Heart right ventricle (tissue), 16 donors: ENCODE measurements at regions not wholly inside any gene's neighbourhood (a gene's known extent, or its start where the extent isn't known, plus 50 kb on each side); places are given as distances from the start of the nearest gene placed in this dataset.
"Not testable (repeated sequence)": the region's sequence is repeated elsewhere in the genome, so short reads cannot be mapped to it uniquely, and the experiment has no call there.

ENCODE experiments used
- ATAC-seq, 8 donors: fragments of 200-7000 bp; cut with Tn5 transposase; one replicate each; pipeline ENCODE4 v1.9.1; 2020; ENCODE audit warnings: mild to moderate bottlenecking in 8 of 8, moderate library complexity in 8 of 8, moderate number of reproducible peaks in 1 of 8
- DNase-seq, 2 donors: peaks; one replicate each; pipeline ENCODE4 v3.0.0-alpha.2; 2020
- H3K27ac ChIP-seq, 10 donors: fragments of 200-600 bp; sonication (generic) in 2 of 10; one replicate each; pipeline versions ENCODE4 v1.5.0 to v1.8.0; 2020 to 2022; ENCODE audit warnings: mild to moderate bottlenecking in 3 of 10
- H3K27me3 ChIP-seq, 7 donors: fragments of 200-600 bp; one replicate each; pipeline ENCODE4 v1.8.0; 2021 to 2022; ENCODE audit warnings: mild to moderate bottlenecking in 2 of 7
- H3K36me3 ChIP-seq, 9 donors: fragments of 200-600 bp; sonication (generic) in 1 of 9; one replicate each; pipeline versions ENCODE4 v1.5.0 to v1.8.0; 2020 to 2022; ENCODE audit warnings: mild to moderate bottlenecking in 2 of 9
- H3K4me1 ChIP-seq, 9 donors: fragments of 200-600 bp; sonication (generic) in 1 of 9; one replicate each; pipeline versions ENCODE4 v1.5.0 to v1.8.0; 2020 to 2022; ENCODE audit warnings: mild to moderate bottlenecking in 4 of 9
- H3K4me3 ChIP-seq, 10 donors: fragments of 200-600 bp; sonication (generic) in 2 of 10; one replicate each; pipeline versions ENCODE4 v1.5.0 to v1.8.0; 2020 to 2022; ENCODE audit warnings: mild to moderate bottlenecking in 7 of 10, moderate library complexity in 2 of 10
- H3K9me3 ChIP-seq, 11 donors: fragments of 200-600 bp in 10 of 11; sonication (generic) in 2 of 11; one replicate each; pipeline versions ENCODE4 v1.5.0 to v1.8.0; 2013 to 2022; ENCODE audit warnings: mild to moderate bottlenecking in 2 of 11, control low read depth in 1 of 11, moderate library complexity in 1 of 11
- CTCF ChIP-seq, 9 donors: fragments of 200-600 bp; sonication (generic) in 2 of 9; IDR thresholded peaks; one replicate each; pipeline versions ENCODE4 v1.5.0 to v1.8.0; 2021 to 2022; ENCODE audit warnings: antibody characterized with exemption in 9 of 9, mild to moderate bottlenecking in 5 of 9, moderate library complexity in 1 of 9
- WGBS, 2 donors: extraction: QIAGEN DNeasy Blood & Tissue Kit; methylation state at CpG; one replicate each; pipeline ENCODE4 v1.1.7; 2013; ENCODE audit warnings: inconsistent platforms in 1 of 2; 5-methylcytosine and 5-hydroxymethylcytosine counted together
- intact Hi-C, 10 donors: fragments of 100-400 bp; cut with DNase I; formaldehyde crosslinking; loops; one replicate each; pipeline versions ENCODE4 v1.11.1 to v1.14.2; 2022
- donor health status: Arrhythmogenic right ventricular cardiomyopathy.
- donor health status: ischemic (EF 13 %, LVEDD 7.1; RV severe dilation, severe dysfunction).
- donor health status: healthy with polysubstance abuse.
- donor health status: DM: no; HTN: yes; CAD: no.
- donor health status: DM: no; HTN: no; CAD: no.
- donor health status: ischemic (EF 25% LVEDD 6.9; RV normal size, moderate dysfunction).
- donor health status: ischemic (EF 25% LVEDD 5.7; RV mildly dilated, moderate dysfunction).
- donor health status: healthy.
- donor health status: DM: yes; HTN: yes; CAD: no.
- donor health status: Ischemic cardiomyopathy.
- donor health status: ischemic (EF 35%, LVEDD 5.7; RV mildly dilated, moderate dysfunction).
- donor health status: nonischemic (EF 11% LVEDD 7.7; RV severe dilation, severe dysfunction).
- donor health status: DM: yes; HTN: yes; CAD: no.
- donor health status: PGD.
- donor health status: ischemic (EF 29% LVEDD 5.4; RV normal size, mild dysfunction).
- donor health status: nonischemic (EF 23%, LVEDD 6.1; RV moderate dilation, normal function).

GRCh38 chr7:6955990-6956566 lies 130.0 kb upstream of the CCZ1B start:
- H3K4me3 ChIP-seq, H3K27me3 ChIP-seq, H3K27ac ChIP-seq, ATAC-seq, H3K9me3 ChIP-seq, intact Hi-C loops, H3K4me1 ChIP-seq, H3K36me3 ChIP-seq, DNase-seq: not testable (repeated sequence)
- 51 to 60% methylated on average over 12 of the region's 12 CpGs for WGBS, 2 donors

GRCh38 chr7:6958371-6958770 lies 132.3 kb upstream of the CCZ1B start:
- H3K27me3 ChIP-seq, ATAC-seq, H3K4me1 ChIP-seq, H3K36me3 ChIP-seq, intact Hi-C loops, H3K4me3 ChIP-seq, DNase-seq, H3K9me3 ChIP-seq, H3K27ac ChIP-seq: not testable (repeated sequence)
- 91 to 93% methylated on average over 15 of the region's 15 CpGs for WGBS, 2 donors

- not testable (repeated sequence) for H3K9me3 ChIP-seq, DNase-seq, H3K36me3 ChIP-seq, H3K27me3 ChIP-seq, H3K4me1 ChIP-seq, H3K4me3 ChIP-seq, H3K27ac ChIP-seq, ATAC-seq
- intact Hi-C loops, result loop anchor here in 3 of 10 donors (10.0 kb wide), 3 partner anchors 455 to 585 kb away; partner anchors contain the start of gene COL28A1 (in 1 of the 3)
- WGBS, 2 donors, result 51 to 80% methylated on average over 4 of the region's 4 CpGs
These were observed 133.9 kb upstream of the CCZ1B start for GRCh38 chr7:6959942-6960341.

- not testable (repeated sequence) for DNase-seq, H3K36me3 ChIP-seq, ATAC-seq, H3K27me3 ChIP-seq, H3K9me3 ChIP-seq, H3K4me1 ChIP-seq, H3K4me3 ChIP-seq, H3K27ac ChIP-seq
- intact Hi-C loops, result loop anchor here in 3 of 10 donors (10.0 kb wide), 3 partner anchors 452 to 582 kb away; partner anchors contain the start of gene COL28A1 (in 1 of the 3)
- WGBS, 2 donors, result 79 to 83% methylated on average over 7 to 8 of the region's 8 CpGs
These were observed 136.8 kb upstream of the CCZ1B start for GRCh38 chr7:6962871-6963270.

- peak in 8 of 9 donors; percentile 8 to 52 (median 40) for TF ChIP-seq CTCF (IDR thresholded peaks at IDR 0.05)
- not testable (repeated sequence) for H3K27ac ChIP-seq, H3K4me1 ChIP-seq, H3K4me3 ChIP-seq, H3K27me3 ChIP-seq, H3K36me3 ChIP-seq, H3K9me3 ChIP-seq, ATAC-seq
- 33% methylated on average over 6 of the region's 6 CpGs for WGBS, 2 donors
- peak; percentile 21 to 27 for DNase-seq
- intact Hi-C loops, result loop anchor here in 4 of 10 donors (5.0 to 10.0 kb wide), 4 partner anchors 450 to 580 kb away; partner anchors contain the start of gene COL28A1 (in 1 of the 4)
These were observed 139.0 kb upstream of the CCZ1B start for GRCh38 chr7:6965051-6965450.

DNA sequence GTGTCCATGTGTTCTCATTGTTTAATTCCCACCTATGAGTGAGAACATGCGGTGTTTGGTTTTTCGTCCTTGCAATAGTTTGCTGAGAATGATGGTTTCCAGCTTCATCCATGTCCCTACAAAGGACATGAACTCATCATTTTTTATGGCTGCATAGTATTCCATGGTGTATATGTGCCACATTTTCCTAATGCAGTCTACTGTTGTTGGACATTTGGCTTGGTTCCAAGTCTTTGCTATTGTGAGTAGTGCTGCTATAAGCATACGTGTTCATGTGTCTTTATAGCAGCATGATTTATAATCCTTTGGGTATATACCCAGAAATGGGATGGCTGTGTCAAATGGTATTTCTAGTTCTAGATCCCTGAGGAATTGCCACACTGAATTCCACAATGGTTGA lies 144.1 kb upstream of the CCZ1B start:
- intact Hi-C loops, ATAC-seq, H3K4me1 ChIP-seq, H3K4me3 ChIP-seq, H3K36me3 ChIP-seq, H3K9me3 ChIP-seq, DNase-seq, H3K27me3 ChIP-seq, H3K27ac ChIP-seq: not testable (repeated sequence)
- WGBS, 2 donors, result 82 to 90% methylated on average over 1 to 3 of the region's 3 CpGs

DNA sequence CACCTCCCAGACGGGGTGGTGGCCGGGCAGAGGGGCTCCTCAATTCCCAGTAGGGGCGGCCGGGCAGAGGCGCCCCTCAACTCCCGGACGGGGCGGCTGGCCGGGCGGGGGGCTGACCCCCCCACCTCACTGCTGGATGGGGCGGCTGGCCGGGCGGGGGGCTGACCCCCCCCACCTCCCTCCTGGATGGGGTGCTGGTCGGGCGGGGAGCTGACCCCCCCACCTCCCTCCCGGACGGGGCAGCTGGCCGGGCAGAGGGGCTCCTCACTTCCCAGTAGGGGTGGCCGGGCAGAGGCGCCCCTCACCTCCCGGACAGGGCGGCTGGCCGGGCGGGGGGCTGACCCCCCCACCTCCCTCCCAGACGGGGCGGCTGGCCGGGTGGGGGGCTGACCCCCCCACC lies 148.8 kb upstream of the CCZ1B start:
- H3K9me3 ChIP-seq, H3K4me1 ChIP-seq, H3K27me3 ChIP-seq, H3K27ac ChIP-seq, H3K36me3 ChIP-seq, DNase-seq, H3K4me3 ChIP-seq, intact Hi-C loops, ATAC-seq: not testable (repeated sequence)
- WGBS, 2 donors, result 92 to 96% methylated on average over 15 to 20 of the region's 27 CpGs

DNA sequence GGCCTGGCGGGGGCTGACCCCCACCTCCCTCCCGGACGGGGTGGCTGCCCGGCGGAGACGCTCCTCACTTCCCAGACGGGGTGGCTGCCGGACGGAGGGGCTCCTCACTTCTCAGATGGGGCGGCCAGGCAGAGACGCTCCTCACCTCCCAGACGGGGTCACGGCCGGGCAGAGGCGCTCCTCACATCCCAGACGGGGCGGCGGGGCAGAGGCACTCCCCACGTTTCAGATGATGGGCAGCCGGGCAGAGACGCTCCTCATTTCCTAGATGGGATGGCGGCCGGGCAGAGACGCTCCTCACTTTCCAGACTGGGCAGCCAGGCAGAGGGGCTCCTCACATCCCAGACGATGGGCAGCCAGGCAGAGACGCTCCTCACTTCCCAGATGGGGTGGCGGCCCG lies 149.3 kb upstream of the CCZ1B start:
- intact Hi-C loops, ATAC-seq, H3K36me3 ChIP-seq, H3K27ac ChIP-seq, DNase-seq, H3K9me3 ChIP-seq, H3K27me3 ChIP-seq, H3K4me1 ChIP-seq, H3K4me3 ChIP-seq: not testable (repeated sequence)
- 82 to 91% methylated on average over 16 to 28 of the region's 28 CpGs for WGBS, 2 donors

- H3K4me1 ChIP-seq, H3K27me3 ChIP-seq, ATAC-seq, H3K36me3 ChIP-seq, DNase-seq, intact Hi-C loops, H3K4me3 ChIP-seq, H3K27ac ChIP-seq, H3K9me3 ChIP-seq: not testable (repeated sequence)
- WGBS, 2 donors, result 93 to 97% methylated on average over 3 of the region's 3 CpGs
These were observed 151.3 kb upstream of the CCZ1B start for GRCh38 chr7:6977368-6977767.

- DNase-seq, H3K27me3 ChIP-seq, H3K4me1 ChIP-seq, H3K27ac ChIP-seq, H3K36me3 ChIP-seq, H3K4me3 ChIP-seq, H3K9me3 ChIP-seq, intact Hi-C loops, ATAC-seq: not testable (repeated sequence)
- WGBS, 2 donors, result 83 to 91% methylated on average over 3 of the region's 3 CpGs
These were observed 152.3 kb upstream of the CCZ1B start for GRCh38 chr7:6978326-6978725.

DNA sequence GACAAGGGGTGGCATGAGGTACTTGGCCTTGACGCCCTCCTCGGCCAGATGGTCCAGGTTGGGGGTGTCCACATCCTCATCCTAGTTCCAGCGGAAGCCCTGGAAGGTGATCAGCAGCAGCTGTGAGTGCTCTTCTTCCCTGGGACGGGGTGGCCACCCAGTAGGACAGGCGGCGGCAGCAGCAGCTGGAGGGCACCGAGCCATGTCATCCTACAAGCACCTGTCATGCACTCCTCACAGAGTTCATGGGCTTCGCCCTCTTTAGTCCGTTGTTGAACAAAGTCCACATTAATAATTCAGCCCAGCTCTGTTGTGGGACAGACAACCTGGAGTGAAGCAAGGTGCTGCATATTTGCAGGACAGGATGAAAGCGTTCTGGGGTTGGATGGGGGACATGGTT lies 153.4 kb upstream of the CCZ1B start:
- H3K27ac ChIP-seq, intact Hi-C loops, H3K9me3 ChIP-seq, H3K4me1 ChIP-seq, H3K36me3 ChIP-seq, DNase-seq, ATAC-seq, H3K27me3 ChIP-seq, H3K4me3 ChIP-seq: not testable (repeated sequence)
- WGBS, 2 donors, result 81 to 88% methylated on average over 10 of the region's 10 CpGs
